GM23248 (cell line): ENCODE measurements at regions not wholly inside any gene's neighbourhood (a gene's known extent, or its start where the extent isn't known, plus 50 kb on each side); places are given as distances from the start of the nearest gene placed in this dataset.

Experiments
- EZH2 ChIP-seq: fragments of 200-600 bp; sonication (generic); IDR thresholded peaks from 2 replicates; pipeline ENCODE4 v1.6.1; 2018; ENCODE audit warnings: antibody characterized with exemption, mild to moderate bottlenecking; ENCODE audit not compliant: insufficient read depth, poor library complexity, severe bottlenecking
- EZH2phosphoT487 ChIP-seq: fragments of 200-600 bp; sonication (generic); IDR thresholded peaks from 2 replicates; pipeline ENCODE4 v1.6.1; 2018; ENCODE audit warnings: antibody characterized with exemption, moderate library complexity, mild to moderate bottlenecking, low read depth; ENCODE audit not compliant: insufficient read depth

GRCh38 chr15:87730706-87731105, 525.8 kb downstream of the NTRK3 start:
- TF ChIP-seq EZH2 (no peak), EZH2phosphoT487 (no peak)
